NCI-H1092 (cell line): ENCODE measurements at regions not wholly inside any gene's neighbourhood (a gene's known extent, or its start where the extent isn't known, plus 50 kb on each side); places are given as distances from the start of the nearest gene placed in this dataset.
"Not testable (repeated sequence)": the region's sequence is repeated elsewhere in the genome, so short reads cannot be mapped to it uniquely, and the experiment has no call there.

Experiments used
- DNase-seq: peaks from one replicate; lab custom pipeline; 2025; lab: John Stamatoyannopoulos, UW

DNA sequence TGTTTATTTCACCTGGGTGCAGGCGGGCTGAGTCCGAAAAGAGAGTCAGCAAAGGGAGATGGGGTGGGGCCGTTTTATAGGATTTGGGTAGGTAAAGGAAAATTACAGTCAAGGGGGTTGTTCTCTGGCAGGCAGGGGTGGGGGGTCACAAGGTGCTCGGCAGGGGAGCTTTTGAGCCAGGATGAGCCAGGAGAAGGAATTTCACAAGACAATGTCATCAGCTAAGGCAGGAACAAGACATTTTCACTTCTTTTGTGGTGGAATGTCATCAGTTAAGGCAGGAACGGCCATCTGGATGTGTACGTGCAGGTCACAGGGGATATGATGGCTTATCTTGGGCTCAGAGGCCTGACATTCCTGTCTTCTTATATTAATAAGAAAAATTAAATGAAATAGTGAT, 115.8 kb upstream of the KCNJ3 start:
- DNase-seq: not testable (repeated sequence)

DNA sequence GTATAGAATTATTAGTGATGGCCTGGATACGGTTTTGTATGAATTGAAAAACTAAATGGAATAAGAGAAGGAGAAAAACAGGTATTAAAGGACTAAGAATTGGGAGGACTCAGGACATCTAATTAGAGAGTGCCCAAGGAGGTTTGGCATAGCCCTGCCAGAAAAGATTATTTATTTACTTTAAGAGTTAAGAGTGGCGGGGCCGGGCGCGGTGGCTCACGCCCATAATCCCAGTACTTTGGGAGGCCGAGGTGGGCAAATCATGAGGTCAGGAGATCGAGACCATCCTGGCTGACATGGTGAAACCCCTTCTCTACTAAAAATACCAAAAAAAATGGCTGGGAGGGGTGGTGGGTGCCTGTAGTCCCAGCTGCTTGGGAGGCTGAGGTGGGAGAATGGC, 115.2 kb upstream of the KCNJ3 start:
- DNase-seq: not testable (repeated sequence)

DNA sequence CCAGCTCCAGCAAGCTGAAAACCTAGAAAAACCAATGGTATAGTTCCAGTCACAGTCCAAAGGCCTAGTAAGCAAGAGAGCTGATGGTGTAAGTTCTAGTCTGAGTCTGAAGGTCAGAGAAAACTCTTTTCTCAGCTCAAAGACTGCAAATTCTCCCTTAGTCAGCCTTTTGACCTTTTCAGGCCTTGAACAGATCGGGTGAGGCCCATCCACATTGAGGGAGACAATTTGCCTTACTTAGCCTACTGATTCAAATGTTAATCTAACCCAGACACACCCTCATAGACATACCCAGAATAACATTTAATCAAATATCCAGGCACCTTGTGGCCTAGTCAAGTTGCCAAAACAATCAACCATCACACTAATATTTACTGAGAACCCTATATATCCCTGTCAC, 110.8 kb upstream of the KCNJ3 start:
- DNase-seq: no peak

DNA sequence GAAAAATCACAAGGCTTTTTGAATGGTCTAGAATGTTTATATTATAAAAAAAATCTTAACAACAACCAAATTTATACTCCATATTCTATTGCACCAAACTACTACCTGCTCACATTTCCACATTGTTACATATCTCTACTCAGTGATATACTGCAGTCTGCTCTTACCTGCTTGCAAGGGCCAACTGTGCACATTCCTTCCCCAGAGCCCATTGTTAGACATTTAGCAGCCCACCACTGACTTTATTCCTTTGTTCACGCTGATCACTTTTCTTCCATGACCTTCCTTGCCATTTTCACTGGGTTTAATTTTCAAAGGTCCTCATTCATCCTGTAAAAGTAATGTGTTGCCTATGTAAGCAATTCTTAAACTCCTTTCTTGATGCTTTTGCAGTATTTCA, 109.7 kb upstream of the KCNJ3 start:
- DNase-seq: no peak

DNA sequence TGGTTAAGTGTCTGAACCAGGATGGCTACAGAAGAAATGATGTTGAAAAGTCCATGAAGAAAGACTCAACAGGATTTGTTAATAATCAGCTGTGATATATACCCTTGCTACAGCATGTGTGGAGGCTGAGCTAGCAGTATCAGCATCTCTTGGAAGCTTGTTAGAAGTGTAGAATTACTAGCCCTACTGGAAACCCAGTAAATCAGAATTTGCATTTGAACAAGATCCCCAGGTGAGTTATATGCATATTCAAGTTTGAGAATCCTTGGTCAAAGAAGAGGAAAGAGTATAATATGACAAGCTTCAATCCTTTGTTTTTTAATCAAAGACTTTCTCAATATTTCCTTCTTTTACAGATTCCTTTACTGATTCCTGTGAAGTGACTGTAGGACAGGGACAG, 109.0 kb upstream of the KCNJ3 start:
- DNase-seq: no peak

DNA sequence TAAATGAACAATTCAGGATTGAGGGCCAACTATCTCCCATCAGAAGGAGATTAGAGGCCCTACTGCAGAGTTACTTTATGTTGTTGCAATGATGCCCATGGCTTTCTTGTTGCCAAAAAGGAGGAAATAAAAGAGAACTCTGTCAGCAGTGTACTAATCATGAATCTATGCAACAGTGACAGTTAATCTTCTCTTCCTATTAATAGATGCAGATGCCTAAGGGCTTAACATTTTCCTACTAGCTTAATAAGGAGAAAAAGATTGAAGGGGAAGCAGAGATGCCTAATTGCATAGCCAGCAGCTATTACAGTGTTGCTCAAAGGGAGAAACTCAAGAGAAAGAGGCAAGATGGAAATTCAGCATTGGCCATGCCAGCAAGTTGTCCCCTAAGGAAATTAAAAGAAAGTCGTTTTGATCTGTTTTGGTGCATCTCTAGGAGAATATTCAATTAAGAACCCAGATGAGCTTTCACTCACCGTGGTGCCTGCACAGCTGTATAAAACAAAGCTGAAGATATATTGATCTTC, 107.1 kb upstream of the KCNJ3 start:
- DNase-seq: no peak

DNA sequence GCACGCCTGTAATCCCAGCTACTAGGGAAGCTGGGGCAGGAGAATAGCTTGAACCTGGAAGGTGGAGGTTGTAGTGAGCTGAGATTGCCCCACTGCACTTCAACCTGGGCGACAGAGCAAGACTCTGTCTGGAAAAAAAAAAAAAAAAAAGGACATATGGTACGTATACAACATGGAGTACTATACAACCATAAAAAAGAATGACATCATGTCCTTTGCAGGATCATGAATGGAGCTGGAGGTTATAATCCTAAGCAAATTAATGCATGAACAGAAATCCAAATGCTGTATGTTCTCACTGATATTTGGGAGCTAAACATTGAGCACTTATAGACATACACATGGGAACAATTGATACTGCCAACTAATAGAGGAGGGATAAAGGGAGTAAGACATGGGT, 99.3 kb upstream of the KCNJ3 start:
- DNase-seq: no peak

DNA sequence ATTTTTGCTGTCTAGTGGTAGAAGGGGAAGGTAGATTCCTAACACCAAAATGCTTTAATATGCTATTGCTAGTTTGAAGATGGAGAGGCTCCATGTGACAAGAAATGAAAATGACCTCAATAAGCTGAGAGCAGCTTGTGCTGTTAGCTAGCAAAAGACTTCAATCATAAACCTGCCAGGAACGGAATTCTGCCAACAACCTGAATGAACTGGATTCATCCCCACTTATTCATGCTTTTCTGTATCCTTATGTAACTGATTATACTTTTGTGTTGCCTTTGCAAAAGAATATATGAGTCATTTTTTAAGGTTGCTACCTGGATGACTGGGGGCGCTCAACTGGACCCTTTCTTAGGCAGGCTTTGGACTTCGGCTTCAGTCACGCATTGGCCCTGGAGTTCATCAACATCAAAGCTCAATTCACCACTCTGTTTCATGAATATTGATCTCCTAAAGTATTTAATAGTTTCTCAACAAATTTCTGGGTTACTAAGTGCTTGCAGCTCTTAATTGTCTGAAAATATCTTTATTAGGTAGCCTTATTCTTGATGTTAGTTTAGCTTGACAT, 97.5 kb upstream of the KCNJ3 start:
- DNase-seq: no peak

DNA sequence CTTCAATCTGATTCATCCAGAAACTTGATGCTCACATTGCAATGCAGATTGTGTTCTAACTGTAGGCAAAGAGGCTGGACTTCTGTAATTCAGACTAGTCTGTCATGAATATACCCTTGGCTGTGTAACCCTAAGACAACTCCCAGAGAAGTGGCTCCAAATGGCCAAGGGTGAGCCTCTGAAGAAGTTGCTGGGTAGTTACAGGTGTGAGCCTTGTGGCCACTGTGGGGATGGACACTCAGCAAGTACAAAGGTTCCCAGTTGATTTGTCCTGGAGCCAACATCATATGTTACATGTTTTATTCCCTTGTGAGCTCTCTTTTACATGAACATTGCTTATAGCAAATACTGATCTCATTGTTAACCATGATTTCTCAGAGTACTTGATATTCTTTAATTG, 94.8 kb upstream of the KCNJ3 start:
- no peak for DNase-seq

DNA sequence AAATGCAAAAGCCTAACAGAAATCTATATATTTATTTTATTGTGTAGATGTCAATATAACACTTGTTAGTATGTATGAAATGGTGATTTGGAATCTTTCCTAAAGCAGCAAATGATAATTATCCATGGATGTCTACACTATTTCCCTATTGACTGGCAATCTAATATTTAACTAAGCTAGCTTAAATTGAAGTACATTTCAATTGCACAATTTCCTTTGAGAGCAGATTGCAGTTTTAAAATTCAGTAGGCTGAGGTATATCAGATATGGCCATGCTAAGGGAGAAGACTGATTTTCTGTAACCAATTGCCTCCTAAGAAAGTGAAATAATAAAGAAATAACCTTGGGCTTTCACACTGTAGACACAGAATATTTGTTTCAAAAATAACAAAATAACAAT, 90.1 kb upstream of the KCNJ3 start:
- DNase-seq: no peak

DNA sequence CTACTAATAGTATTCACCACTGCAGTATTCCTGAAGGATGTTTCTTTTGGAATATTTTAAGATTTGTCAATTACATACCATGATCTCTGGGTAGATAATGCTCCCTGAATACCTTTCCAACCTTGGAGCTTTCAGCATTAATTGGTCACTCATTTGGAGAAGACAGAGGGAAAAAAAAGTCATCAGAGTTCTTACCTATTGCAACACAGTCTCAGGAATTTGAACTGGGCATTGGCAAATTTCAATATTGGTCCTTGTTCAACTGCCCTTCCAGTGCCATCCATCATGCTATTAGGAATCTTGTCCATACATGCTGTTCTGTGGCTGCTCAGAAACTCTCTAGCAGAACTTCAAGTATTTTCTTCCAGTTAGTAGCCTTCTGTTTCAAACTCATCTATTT, 83.6 kb upstream of the KCNJ3 start:
- no peak for DNase-seq

DNA sequence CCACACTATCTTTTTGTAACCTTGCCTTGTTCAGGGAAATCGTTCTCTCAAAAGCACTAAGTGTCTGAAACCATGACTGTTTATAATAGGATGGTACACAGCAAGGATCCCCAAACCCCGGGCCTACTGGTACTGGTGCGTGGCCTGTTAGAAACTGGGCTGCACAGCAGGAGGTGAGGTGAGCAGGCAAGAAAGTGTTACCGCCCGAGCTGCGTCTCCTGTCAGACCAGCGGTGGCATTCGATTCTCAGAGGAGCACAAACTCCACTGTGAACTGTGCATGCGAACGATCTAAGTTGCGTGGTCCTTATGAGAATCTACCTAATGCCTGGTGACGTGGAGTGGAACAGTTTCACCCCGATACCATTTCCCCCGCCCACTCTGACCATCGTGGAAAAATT, 81.8 kb upstream of the KCNJ3 start:
- no peak for DNase-seq

DNA sequence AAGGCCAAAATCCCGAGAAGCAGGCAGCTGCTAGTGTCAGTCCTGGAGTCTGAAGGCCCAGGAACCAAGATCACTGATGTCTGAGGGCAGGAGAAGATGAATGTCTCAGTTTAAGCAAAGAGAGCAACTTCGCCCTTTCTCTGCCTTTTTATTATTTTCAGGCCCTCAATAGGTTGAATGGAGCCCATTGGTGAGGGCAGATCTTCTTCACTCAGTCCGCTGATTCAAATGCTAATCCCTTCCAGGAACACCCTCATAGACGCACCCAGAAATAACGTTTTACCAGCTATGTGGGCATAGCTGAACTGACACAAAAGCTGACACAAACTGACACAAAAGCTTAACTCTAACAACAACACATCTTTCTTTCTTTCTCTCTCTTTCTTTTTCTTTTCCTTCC, 78.0 kb upstream of the KCNJ3 start:
- no peak for DNase-seq

DNA sequence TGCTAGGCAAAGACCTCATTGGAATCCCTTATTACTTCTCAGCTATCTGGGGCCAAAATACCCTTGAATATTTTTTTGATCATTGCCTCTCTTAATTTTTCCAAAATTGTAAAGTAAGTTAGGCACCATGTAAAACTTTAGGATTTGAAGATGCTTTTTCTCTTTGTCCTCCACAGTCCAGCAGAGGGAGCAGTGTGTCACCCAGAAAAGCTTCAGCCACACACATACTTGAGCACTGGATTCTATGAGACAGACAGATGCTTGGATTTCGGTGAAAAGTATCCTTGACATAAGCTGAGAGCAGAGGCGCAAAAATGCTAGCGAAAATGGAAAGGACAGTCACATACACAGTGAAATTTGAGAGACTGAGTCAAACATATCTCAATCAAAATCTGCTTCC, 74.7 kb upstream of the KCNJ3 start:
- DNase-seq: peak; percentile 1

DNA sequence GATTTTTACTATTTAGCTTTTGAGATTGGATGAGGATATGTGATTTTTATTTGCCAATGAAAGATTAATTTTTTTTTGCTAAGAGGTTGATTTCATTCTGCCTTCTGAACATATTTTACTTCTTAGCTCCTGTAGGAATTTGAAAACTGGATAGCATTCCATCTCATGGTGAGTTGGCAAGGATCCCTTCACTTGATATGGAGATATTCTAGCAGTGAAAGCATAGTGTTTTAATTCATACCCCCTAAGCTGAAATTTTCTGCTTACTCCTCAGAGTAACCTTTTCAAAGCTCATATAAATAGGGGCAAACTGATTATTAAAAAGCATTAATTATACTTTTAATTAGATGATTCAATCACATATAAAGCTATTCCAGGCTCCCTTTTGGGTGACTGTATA, 61.0 kb upstream of the KCNJ3 start:
- no peak for DNase-seq

DNA sequence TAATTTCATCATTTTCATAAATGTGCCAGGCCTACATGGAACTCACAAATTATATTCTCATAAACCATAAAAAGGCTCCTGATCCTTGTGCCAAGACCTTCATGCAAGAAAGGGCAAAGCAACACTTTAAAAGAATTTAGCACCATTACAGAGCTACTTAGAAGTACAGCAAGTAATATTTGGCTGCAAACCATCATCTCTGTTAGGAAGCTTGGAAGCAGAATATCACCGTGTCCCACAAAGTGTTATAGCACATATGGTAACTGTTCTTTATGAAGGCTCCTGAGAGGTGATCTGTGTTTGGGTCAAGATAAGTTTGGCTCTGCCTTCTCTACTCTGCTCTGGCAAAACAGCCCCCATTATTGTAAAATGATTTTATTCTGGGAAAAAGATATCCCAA, 59.7 kb upstream of the KCNJ3 start:
- DNase-seq: no peak

DNA sequence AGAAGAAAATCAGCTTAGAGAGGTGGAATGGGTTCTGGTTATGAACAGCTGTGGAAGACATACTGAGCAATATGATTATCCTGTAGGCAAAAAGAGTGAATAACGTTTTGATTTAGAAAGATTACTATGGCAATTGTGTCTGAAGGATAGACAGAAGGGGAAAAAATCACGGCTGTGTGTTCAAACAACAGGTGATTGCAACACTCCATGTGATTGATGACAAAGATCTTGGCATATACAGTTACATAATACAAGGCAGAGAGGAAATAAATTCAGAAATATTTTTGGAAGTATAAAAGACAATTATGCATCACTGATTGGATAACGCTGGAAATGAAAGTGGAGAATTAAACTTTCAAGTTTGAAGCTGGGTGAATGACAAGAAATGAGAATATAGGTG, 58.5 kb upstream of the KCNJ3 start:
- no peak for DNase-seq
